Midbrain (tissue), 1 donor: ENCODE measurements at regions not wholly inside any gene's neighbourhood (a gene's known extent, or its start where the extent isn't known, plus 50 kb on each side); places are given as distances from the start of the nearest gene placed in this dataset.

Source experiments
- DNase-seq: peaks from one replicate; lab custom pipeline; 2025; lab: John Stamatoyannopoulos, UW

DNA sequence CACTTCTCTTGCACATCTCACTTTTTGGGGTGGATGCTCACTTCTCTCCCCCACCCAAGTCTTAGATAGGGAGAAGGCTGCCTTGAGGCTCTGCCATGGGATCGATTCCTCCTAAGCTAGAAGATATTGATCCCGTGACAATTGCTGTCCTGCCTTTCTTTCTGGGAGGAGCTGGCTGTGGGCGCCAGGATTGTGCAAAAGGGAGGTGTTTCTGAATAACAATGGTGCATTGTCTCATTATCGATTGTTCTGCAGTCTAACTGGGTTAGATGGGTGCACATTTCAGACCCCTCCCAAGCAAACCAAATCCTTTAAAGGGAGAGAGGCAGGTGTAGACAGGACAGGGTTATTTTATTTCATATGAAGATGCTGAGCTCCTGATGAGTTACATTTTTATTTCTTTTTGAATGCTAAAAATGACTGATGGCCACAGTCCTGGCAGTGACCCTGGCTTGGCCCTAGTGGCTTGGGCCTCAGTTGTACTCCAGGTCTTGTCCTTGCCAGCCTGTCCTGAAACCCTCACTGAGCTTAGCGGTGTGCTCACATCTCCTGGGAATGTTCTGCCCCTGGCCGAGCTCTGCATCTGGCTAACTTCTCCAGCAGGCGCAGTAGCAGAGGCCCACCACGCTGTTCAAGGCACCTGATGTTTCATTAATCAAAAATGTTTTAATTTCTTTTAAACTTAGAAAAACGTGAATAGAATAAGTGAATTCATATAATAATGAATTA is 99.0 kb upstream of the KAZN start:
- no peak for DNase-seq

DNA sequence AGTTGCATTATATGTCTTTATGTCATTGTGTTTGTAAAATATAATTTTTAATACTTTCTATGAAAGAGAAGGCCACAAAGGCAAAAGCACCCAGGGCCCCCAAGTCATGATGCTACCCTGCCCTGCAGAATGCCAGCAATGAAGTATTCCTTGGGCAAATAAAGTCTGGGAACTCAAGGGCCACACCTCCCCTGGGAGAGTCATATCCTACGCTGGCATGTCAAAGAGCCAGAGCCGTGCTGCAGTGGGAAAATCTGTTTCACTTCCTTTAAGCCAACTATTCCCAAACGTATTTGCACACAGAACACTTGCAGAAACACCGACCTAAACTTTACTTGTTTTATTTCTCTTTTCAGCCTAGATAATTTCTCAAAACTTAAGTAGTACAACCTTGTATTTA is 98.4 kb upstream of the KAZN start:
- no peak for DNase-seq

DNA sequence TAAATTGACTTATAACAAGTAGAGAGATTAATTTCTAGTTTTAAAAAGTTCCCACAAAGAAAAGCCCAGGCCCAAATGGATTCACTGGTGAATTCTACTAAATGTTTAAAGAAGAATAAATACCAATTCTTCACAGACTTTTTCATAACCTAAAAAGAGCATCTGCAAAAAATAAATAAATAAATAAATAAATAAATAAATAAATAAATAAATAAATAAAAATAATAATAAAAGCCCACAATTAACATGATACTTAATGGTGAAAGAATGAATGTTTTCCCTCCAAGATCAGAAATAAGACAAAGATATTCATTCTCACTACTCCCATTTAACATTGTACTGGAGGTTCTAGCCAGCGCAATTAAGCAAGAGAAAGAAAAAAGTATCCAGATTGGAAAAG is 97.6 kb upstream of the KAZN start:
- no peak for DNase-seq

DNA sequence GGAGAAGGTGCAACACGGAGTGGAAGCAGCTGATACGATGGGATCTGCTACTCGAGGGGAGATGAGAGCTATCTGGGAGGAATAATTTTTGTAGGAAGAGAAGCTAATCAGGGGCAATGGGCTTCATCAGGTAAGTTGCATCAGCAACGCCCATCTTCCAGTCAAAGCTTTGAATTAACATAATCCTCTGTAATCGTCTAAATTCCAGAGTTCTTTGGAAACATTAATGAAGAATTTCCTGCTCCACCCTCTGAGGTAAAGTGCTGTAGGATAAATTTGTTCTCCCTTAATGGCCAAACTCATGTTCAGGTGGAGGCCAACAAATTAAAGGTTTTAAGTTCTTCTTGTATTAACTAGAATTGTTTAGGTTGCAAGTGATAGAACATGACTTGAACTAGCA is 94.0 kb upstream of the KAZN start:
- no peak for DNase-seq

DNA sequence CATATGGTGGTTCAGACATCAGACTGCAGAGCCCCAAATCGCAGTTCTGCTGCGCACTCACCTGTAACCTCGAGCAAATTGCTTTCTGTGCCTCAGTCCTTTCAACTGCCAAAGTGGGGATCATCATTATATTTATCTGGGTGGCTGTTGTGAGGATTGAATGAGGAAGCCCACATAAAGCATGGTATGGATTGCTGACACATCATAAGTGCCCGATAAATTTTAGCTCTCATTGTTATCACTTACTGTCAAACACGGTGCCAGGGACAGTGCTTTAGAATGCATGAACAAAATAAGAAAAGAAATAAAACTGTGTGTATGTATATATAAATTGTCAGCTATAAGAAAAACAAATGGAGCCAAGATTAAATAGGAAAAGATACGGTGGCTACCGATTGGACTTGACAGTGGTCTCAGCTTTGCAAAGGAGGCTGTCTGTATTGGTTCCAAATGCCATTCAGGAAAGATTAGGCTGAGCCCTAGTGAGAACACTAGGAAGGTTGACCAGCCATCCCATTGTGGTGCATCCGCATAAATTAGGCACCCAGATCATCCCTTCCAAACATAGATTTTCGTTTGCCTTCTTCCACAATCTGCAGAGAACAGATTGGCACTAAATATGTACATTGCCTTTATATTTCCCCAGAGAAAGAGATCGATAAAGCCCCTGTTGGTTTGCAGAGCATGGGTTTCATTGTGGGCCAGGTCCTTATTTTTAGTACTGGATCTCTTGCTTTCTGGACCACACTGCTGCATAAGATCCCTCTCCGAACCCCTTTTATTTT is 91.8 kb upstream of the KAZN start:
- DNase-seq, result no peak

GRCh38 chr1:14507262-14507661 is 91.2 kb upstream of the KAZN start:
- DNase-seq, result no peak

- no peak for DNase-seq
These were observed 89.9 kb upstream of the KAZN start for GRCh38 chr1:14508613-14509012.

- DNase-seq, result no peak
These were observed 87.3 kb upstream of the KAZN start for GRCh38 chr1:14511166-14511680.

DNA sequence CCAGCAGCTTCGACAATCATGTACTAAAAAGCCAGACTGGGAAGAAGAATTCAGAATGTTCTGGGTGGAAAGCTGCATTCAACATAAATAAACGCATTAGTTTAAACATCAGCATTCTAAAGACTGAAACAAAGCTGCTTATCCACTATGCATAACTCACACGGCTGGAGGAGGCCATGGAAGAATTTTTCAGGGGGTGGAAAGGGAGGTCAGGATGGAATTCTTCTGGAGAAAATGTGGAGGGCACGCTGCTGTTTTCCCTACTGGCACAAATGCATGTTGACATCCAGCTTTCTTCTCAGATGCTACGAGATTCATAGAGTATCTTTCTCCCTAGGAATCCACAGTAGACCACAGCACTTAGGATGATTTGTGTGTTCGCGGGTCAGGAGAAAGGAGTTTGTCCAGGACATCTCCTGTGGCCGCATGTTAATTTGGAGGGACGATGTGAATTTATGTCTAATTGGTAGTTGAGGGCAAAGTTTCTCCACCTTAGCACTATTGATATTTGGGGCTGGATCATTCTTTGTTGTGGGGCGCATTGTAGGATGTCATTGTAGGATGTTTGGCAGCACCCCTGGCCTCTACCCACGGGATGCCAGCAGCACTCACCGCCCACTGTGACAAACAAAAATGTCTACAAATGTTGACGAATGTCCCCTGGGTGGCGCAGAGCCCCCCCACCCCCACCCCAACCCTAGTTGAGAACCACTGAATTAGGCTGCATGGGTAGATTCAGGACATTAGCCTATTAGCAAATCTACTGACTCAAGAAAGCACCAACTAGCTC is 86.5 kb upstream of the KAZN start:
- no peak for DNase-seq

DNA sequence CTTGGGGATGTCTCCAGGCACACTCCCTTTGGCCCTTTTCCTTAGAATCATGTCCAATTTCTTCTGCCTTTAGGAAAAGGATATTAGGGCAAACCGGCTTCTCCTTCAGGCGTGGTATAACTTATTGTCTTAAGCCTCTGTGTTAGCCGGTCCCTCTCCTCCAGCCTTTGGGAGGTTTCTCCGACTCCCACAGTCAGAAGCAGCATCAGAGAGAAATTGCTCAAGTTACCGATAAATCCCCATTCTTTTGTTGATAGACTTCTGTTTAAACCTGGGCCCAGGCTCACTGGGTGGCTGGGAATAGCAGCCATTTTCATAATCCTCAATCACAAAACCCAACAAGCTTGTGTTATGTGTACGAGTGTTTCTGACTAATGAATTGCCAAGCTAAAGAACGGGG is 85.4 kb upstream of the KAZN start:
- no peak for DNase-seq

- no peak for DNase-seq
These were observed 83.7 kb upstream of the KAZN start for GRCh38 chr1:14514739-14515138.

- no peak for DNase-seq
These were observed 81.3 kb upstream of the KAZN start for GRCh38 chr1:14516974-14517840.

DNA sequence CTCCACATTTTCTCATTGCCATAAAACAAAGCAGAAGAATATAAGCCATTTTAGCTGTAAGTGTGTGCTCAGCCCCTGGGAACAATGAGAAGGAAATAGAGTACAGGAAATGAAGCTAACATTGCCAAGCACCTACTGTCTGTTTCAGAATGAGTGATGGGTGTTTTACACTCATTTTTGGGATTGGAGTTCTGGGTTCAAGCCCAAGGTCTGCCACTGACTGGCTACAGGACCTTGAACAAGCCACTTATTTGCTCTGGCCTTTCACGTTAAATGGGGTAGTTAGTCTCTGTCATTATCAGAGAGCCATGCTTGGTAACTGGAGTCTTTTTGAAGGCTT is 80.7 kb upstream of the KAZN start:
- DNase-seq, result no peak

GRCh38 chr1:14519976-14520375 is 78.5 kb upstream of the KAZN start:
- no peak for DNase-seq

DNA sequence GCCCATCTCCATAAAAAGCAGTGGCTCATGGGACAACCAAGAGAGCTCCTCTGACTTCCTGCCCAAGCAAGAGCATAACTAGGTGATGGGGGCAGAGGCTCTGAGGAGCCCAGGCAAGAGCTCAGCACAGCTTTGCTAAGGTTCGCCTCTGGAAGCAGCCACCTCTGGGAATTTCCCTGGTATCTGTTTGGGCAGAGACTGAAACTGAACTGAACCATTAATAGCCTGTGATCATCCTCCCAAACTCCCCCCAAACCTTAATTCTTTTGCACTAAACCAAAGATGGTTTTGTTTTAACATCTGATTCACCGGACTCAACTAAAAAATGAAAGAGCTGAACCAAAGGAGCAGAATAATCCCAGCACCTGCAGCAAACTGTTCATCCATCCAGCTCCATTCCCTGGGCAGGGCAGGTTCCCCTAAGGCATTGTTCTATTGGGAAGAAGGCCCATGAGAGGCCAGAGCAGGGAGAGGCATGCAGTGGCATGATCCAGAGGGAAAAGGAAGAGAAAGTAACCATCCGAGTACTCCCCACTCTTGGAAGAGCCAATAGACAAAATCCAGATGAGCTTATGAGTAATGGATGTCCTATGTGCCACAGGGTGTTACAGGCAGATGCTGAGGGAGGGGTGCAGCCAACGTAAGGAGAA is 77.8 kb upstream of the KAZN start:
- DNase-seq, result no peak

- no peak for DNase-seq
These were observed 76.9 kb upstream of the KAZN start for GRCh38 chr1:14521622-14522021.

DNA sequence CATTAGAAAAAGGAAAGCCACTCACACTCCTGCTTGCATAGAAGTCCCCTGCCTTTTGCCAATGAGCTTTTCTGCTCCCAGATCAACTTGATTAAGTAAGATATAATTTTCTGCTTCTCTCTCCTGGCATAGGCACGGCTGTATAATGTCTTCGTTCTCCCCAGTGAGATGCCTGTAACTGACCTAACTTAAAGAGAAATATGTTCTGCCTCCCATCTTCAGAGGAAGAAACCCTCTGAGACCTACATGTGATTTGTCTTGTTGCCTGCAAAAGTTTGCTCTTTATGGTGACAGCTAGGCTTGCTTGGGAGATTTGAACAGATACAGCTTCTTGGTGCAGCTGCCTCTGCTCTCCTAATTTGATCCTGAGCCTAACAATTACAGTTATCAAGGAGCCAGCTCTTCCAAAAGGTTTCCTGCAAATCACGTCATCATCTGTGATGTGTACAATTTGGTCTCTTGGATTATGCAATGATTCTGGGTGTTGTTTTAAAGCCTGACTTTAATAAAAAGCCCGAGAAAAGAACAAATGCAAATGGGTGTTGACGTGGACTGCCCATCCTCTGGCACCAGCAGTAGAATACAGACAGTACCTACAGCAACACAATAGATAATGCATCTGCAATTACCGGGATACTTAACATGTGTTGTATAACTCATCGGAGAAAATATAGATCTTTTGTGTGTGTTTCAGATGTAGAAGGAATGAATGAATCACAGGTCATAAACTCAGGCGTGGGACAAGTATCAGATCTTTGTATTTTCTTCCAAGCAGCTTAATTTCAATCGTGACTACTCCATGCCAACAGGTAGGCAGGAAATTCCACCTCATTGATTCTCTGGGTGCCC is 76.2 kb upstream of the KAZN start:
- no peak for DNase-seq

- no peak for DNase-seq
These were observed 75.6 kb upstream of the KAZN start for GRCh38 chr1:14522926-14523241.

- no peak for DNase-seq
These were observed 73.5 kb upstream of the KAZN start for GRCh38 chr1:14524826-14525636.

DNA sequence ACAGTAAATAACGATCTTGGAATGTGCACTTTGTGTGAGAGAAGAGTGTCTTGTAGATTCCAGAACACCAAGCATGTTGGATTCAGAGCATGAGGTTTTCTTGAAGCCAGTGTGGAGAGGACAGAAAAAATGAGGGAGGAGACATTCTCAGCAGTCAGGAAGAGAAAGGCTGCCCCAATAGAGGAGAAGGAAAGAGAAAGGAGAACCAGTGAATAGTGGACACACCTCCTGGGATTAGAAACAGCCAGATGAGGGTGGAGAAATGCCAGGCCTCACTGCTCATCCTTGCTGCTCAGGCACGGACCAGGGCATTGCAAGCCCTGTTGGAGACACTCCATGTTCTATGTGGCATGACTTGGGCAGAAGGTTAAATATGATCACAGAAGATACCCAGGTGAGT is 69.0 kb upstream of the KAZN start:
- no peak for DNase-seq
